Ovary (tissue), 3 donors: ENCODE measurements at regions not wholly inside any gene's neighbourhood (a gene's known extent, or its start where the extent isn't known, plus 50 kb on each side); places are given as distances from the start of the nearest gene placed in this dataset.

ENCODE experiments used
- EP300 ChIP-seq: sonication (generic); formaldehyde crosslinking; IDR thresholded peaks from one replicate; pipeline ENCODE4 v1.6.1; 2017; ENCODE audit warnings: antibody characterized with exemption
- POLR2A ChIP-seq: fragments of 450-650 bp; IDR thresholded peaks from one replicate; pipeline ENCODE4 v1.6.1; 2017; ENCODE audit warnings: antibody characterized with exemption, mild to moderate bottlenecking, moderate library complexity
- TF ChIP-seq, protein P1 (sequence below), 3 donors: fragments of 450-650 bp in 2 of 3; fragments of 200-600 bp in 1 of 3; IDR thresholded peaks; one replicate each; pipeline versions ENCODE4 v1.5.1 to v1.8.0; 2016 to 2022; ENCODE audit warnings: antibody characterized with exemption in 3 of 3, mild to moderate bottlenecking in 1 of 3
- donor health status: DM: no; HTN: no; CAD: no.

DNA sequence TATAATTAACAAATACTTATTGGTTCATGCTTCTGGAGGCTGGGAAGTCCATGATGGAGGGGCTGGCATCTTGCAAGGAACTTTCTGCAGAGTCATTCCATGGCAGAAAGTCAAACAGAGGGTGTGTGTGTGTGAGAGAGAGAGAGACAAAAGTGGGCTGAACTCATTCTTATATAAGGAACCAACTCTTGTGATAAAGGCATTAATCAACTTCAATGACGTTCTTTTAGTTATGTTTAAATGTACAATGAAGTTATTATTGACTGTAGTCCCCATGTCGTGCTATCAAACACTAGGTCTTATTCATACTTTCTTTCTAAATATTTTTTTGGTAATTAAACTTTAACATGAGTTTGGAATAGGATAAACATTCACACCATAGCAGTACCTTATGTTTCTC lies 1408.8 kb downstream of the STIM2 start:
- TF ChIP-seq, protein P1, sequence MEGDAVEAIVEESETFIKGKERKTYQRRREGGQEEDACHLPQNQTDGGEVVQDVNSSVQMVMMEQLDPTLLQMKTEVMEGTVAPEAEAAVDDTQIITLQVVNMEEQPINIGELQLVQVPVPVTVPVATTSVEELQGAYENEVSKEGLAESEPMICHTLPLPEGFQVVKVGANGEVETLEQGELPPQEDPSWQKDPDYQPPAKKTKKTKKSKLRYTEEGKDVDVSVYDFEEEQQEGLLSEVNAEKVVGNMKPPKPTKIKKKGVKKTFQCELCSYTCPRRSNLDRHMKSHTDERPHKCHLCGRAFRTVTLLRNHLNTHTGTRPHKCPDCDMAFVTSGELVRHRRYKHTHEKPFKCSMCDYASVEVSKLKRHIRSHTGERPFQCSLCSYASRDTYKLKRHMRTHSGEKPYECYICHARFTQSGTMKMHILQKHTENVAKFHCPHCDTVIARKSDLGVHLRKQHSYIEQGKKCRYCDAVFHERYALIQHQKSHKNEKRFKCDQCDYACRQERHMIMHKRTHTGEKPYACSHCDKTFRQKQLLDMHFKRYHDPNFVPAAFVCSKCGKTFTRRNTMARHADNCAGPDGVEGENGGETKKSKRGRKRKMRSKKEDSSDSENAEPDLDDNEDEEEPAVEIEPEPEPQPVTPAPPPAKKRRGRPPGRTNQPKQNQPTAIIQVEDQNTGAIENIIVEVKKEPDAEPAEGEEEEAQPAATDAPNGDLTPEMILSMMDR (IDR thresholded peaks at IDR 0.05): no peak
- TF ChIP-seq POLR2A: no peak
- no peak for TF ChIP-seq EP300
